ENCODE measurements at regions not wholly inside any gene's neighbourhood (a gene's known extent, or its start where the extent isn't known, plus 50 kb on each side); places are given as distances from the start of the nearest gene placed in this dataset.

DNA sequence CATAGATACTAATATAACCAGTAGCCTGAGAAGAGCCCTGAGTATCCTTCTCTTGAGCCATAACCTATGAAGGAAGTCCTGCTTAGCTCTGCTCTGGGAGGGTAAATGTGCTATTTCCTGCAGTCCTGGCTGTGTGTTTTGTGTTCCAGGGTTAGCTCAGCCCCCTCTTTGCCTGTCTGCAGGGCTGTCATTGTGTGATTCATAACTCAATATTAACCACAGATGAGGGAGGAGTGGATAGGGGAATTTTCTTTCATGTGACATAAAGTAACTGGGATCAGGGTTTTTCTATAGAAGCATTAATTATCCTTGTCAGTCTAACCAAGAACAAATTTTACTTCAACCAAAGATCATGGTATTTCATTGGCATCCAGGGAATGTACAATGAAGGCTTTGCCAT lies 183.3 kb upstream of the ZBTB20 start:
- TF ChIP-seq, protein P1, sequence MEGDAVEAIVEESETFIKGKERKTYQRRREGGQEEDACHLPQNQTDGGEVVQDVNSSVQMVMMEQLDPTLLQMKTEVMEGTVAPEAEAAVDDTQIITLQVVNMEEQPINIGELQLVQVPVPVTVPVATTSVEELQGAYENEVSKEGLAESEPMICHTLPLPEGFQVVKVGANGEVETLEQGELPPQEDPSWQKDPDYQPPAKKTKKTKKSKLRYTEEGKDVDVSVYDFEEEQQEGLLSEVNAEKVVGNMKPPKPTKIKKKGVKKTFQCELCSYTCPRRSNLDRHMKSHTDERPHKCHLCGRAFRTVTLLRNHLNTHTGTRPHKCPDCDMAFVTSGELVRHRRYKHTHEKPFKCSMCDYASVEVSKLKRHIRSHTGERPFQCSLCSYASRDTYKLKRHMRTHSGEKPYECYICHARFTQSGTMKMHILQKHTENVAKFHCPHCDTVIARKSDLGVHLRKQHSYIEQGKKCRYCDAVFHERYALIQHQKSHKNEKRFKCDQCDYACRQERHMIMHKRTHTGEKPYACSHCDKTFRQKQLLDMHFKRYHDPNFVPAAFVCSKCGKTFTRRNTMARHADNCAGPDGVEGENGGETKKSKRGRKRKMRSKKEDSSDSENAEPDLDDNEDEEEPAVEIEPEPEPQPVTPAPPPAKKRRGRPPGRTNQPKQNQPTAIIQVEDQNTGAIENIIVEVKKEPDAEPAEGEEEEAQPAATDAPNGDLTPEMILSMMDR (conservative IDR thresholded peaks at IDR 0.05; ENCODE audit: low read depth, low read length), result no peak
- TF ChIP-seq EZH2 (IDR thresholded peaks at IDR 0.05; ENCODE audit: borderline replicate concordance, low read depth, low read length, poor library complexity, severe bottlenecking), result no peak

Data from A673 (cell line).